Activated CD4-positive, alpha-beta memory T cell treated with anti-CD3 and anti-CD28 coated beads for 36 hours (primary cell): ENCODE measurements at regions not wholly inside any gene's neighbourhood (a gene's known extent, or its start where the extent isn't known, plus 50 kb on each side); places are given as distances from the start of the nearest gene placed in this dataset.
"Not testable (repeated sequence)": the region's sequence is repeated elsewhere in the genome, so short reads cannot be mapped to it uniquely, and the experiment has no call there.

Experiments used
- CTCF ChIA-PET: fragments of 350-600 bp; sonication (Branson Sonifier 250); formaldehyde crosslinking; loops from one replicate; lab custom pipeline; 2021; ENCODE audit warnings: antibody characterized with exemption, inconsistent platforms; lab: Charles Lee
- POLR2A ChIA-PET: fragments of 350-600 bp; sonication (Branson Sonifier 250); formaldehyde crosslinking; loops from one replicate; lab custom pipeline; 2021; ENCODE audit warnings: antibody characterized with exemption; lab: Charles Lee
- DNase-seq: peaks from one replicate; pipeline ENCODE4 v3.0.0-alpha.2; 2020
- H3K27ac Mint-ChIP-seq: one replicate; pipeline ENCODE4 v1.8.0; 2021; ENCODE audit warnings: mixed read lengths
- H3K27me3 Mint-ChIP-seq: one replicate; pipeline ENCODE4 v1.8.0; 2021; ENCODE audit warnings: mixed read lengths
- H3K36me3 Mint-ChIP-seq: one replicate; pipeline ENCODE4 v1.8.0; 2021; ENCODE audit warnings: mixed read lengths
- H3K4me1 Mint-ChIP-seq: one replicate; pipeline ENCODE4 v1.8.0; 2021; ENCODE audit warnings: low read depth, mixed read lengths
- H3K4me3 Mint-ChIP-seq: one replicate; pipeline ENCODE4 v1.8.0; 2021; ENCODE audit warnings: mild to moderate bottlenecking, mixed read lengths
- H3K9me3 Mint-ChIP-seq: one replicate; pipeline ENCODE4 v1.8.0; 2021; ENCODE audit warnings: mixed read lengths
- intact Hi-C: fragments of 100-400 bp; cut with micrococcal nuclease; formaldehyde crosslinking; loops from one replicate; pipeline ENCODE4 v1.15.1; 2023

DNA sequence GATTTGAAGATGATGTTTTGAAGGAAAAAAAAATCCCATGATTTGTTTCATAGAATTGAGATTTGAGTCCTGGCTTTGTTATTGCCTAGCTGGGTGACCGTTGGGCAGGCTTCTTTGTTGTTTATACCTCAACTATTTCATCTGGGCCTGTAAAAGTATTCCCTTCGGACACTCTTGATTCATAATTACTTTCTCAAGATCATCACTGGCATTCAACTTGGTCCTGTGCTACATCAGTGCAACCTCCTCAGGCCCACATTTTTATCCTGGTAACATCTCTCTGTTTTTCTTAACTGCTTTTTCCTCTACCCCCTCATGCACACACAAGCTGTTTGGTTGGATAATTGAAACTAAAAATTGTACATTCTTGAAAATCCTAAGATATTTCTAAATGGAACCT lies 67.5 kb upstream of the P3H2 start:
- no peak for DNase-seq
- CTCF ChIA-PET = no interaction called here
- POLR2A ChIA-PET = no interaction called here
- intact Hi-C loops = no loop called here
- H3K36me3 Mint-ChIP-seq = no peaks in the 10 kb centered on the region
- no peak overlapping the region for H3K4me3 Mint-ChIP-seq
- no peaks in the 10 kb centered on the region for H3K4me1 Mint-ChIP-seq
- no peak overlapping the region for H3K27ac Mint-ChIP-seq
- H3K27me3 Mint-ChIP-seq = no peaks in the 10 kb centered on the region
- no peaks in the 10 kb centered on the region for H3K9me3 Mint-ChIP-seq

GRCh38 chr3:190183121-190183520 lies 62.4 kb upstream of the P3H2 start:
- Mint-ChIP-seq H3K9me3 (no peaks in the 10 kb centered on the region), H3K27ac (no peak overlapping the region), H3K36me3 (no peaks in the 10 kb centered on the region), H3K4me3 (no peak overlapping the region), H3K27me3 (no peaks in the 10 kb centered on the region), H3K4me1 (no peaks in the 10 kb centered on the region)
- no peak for DNase-seq
- ChIA-PET CTCF (no interaction called here), POLR2A (no interaction called here)
- intact Hi-C loops = no loop called here

DNA sequence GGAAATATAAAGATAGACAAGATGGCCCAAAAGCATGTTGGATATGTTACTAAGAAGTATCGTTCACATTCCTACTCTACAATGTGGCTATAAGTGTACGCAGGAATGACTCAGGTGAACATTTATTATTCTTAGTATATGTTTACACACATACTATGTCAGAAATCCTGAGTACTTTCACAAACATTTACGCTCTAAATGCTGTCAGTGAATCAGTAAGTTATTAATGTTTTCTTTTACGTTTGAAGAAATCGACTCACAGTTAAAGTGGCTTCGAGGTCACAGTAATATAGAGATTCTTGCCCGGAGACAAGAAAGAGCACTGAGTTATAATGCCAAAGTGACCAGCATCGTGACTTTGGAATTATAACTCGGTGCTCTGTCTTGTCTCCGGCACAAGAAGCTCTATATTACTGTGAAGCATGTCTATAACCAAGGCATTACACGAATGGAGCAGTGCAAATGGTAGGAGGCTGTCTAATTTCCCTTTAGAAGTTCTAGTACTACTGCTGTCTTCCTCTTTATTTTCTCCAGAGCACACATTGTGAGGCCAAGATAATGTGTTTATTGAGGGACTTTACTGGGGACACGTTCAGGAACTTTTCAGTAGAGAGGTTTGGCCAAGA lies 61.8 kb upstream of the P3H2 start:
- POLR2A ChIA-PET = no interaction called here
- Mint-ChIP-seq H3K27me3 (no peaks in the 10 kb centered on the region), H3K36me3 (no peaks in the 10 kb centered on the region)

GRCh38 chr3:190180268-190180667 lies 59.6 kb upstream of the P3H2 start:
- CTCF ChIA-PET = no interaction called here
- H3K4me3 Mint-ChIP-seq = no peak overlapping the region

More for the DNA sequence above, 61.8 kb upstream of the P3H2 start:
- H3K27ac Mint-ChIP-seq = no peak overlapping the region
- no peak overlapping the region for H3K4me3 Mint-ChIP-seq
- intact Hi-C loops = no loop called here
- no peaks in the 10 kb centered on the region for H3K4me1 Mint-ChIP-seq
- no peak for DNase-seq
- CTCF ChIA-PET = no interaction called here
- no peaks in the 10 kb centered on the region for H3K9me3 Mint-ChIP-seq

DNA sequence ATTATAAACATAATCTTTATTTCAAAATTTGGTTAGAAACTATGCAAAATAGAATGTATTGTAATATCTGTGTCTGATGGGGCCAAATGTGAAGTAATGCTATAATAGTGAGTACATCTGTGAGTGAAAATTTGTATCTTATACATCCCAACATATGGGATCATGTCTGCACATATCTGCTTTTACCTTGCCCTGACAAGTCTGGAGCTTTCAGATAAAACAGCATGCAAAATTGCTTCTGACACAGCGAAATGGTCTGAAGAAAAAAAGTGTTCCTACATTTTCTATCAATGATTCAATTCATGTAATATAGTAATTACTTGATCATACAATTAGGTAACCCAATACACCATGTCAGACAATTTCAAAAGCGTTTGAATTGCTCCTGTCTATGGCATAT lies 58.1 kb upstream of the P3H2 start:
- no peaks in the 10 kb centered on the region for H3K27me3 Mint-ChIP-seq
- no peaks in the 10 kb centered on the region for H3K36me3 Mint-ChIP-seq
- H3K4me1 Mint-ChIP-seq = no peaks in the 10 kb centered on the region
- no peak overlapping the region for H3K27ac Mint-ChIP-seq
- intact Hi-C loops = no loop called here
- H3K9me3 Mint-ChIP-seq = no peaks in the 10 kb centered on the region
- no peak overlapping the region for H3K4me3 Mint-ChIP-seq
- ChIA-PET CTCF (no interaction called here), POLR2A (no interaction called here)
- no peak for DNase-seq

More at GRCh38 chr3:190180268-190180667, 59.6 kb upstream of the P3H2 start:
- Mint-ChIP-seq H3K27ac (no peak overlapping the region), H3K27me3 (no peaks in the 10 kb centered on the region), H3K9me3 (no peaks in the 10 kb centered on the region), H3K4me1 (no peaks in the 10 kb centered on the region), H3K36me3 (no peaks in the 10 kb centered on the region)
- POLR2A ChIA-PET = no interaction called here
- no peak for DNase-seq
- intact Hi-C loops = no loop called here

DNA sequence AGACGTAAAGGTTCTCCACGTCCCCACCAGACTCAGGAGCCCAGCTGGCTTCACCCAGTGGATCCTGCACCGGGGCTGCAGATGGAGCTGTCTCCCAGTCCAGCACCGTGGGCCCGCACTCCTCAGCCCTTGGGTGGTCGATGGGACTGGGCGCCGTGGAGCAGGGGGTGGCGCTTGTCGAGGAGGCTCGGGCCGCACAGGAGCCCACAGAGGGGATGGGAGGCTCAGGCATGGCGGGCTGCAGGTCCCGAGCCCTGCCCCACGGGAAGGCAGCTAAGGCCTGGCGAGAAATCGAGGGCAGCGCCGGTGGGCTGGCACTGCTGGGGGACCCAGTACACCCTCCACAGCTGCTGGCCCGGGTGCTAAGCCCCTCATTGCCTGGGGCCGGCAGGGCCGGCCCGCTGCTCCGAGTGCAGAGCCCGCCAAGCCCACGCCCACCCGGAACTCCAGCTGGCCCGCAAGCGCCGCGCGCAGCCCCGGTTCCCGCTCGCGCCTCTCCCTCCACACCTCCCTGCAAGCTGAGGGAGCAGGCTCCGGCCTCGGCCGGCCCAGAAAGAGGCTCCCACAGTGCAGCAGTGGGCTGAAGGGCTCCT lies 56.3 kb upstream of the P3H2 start:
- H3K4me3 Mint-ChIP-seq, DNase-seq, H3K27ac Mint-ChIP-seq, intact Hi-C loops, H3K9me3 Mint-ChIP-seq, H3K36me3 Mint-ChIP-seq, H3K4me1 Mint-ChIP-seq, POLR2A ChIA-PET, H3K27me3 Mint-ChIP-seq, CTCF ChIA-PET: not testable (repeated sequence)

- H3K4me1 Mint-ChIP-seq, H3K27ac Mint-ChIP-seq, CTCF ChIA-PET, H3K27me3 Mint-ChIP-seq, H3K4me3 Mint-ChIP-seq, DNase-seq, H3K9me3 Mint-ChIP-seq, intact Hi-C loops, H3K36me3 Mint-ChIP-seq, POLR2A ChIA-PET: not testable (repeated sequence)
Measured at GRCh38 chr3:190176106-190176505, 55.4 kb upstream of the P3H2 start.

GRCh38 chr3:190175490-190175889 lies 54.8 kb upstream of the P3H2 start:
- ChIA-PET POLR2A (no interaction called here), CTCF (no interaction called here)
- Mint-ChIP-seq H3K36me3 (no peaks in the 10 kb centered on the region), H3K27me3 (no peaks in the 10 kb centered on the region), H3K4me3 (no peak overlapping the region), H3K9me3 (no peaks in the 10 kb centered on the region), H3K27ac (no peak overlapping the region), H3K4me1 (no peaks in the 10 kb centered on the region)
- intact Hi-C loops = no loop called here
- DNase-seq = no peak

DNA sequence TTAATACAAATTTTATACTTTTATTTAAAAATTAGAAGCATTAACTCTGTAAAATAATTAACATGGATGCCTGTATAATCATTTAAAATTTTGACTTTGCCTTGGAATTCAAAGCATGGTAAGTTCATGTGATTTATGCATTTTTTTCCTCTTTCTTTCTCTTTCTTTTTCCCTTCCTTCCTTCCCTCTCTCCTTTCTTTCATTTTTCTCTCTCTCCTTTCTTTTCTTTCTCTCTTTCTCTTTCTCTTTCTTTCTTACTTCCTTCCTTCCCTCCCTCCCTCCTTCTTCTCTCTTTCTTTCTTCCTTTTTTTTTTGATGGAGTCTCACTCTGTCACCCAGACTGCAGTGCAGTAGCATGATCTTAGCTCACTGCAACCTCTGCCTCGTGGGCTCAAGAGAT lies 53.8 kb upstream of the P3H2 start:
- Mint-ChIP-seq H3K9me3 (no peaks in the 10 kb centered on the region), H3K27me3 (no peaks in the 10 kb centered on the region), H3K27ac (no peak overlapping the region), H3K4me1 (peaks cover 6% of the 10 kb centered on the region), H3K36me3 (no peaks in the 10 kb centered on the region), H3K4me3 (no peak overlapping the region)
- POLR2A ChIA-PET = no interaction called here
- intact Hi-C loops = no loop called here
- no peak for DNase-seq
- CTCF ChIA-PET = no interaction called here

- DNase-seq = no peak
- intact Hi-C loops = no loop called here
- Mint-ChIP-seq H3K4me1 (peaks cover 10% of the 10 kb centered on the region), H3K4me3 (no peak overlapping the region), H3K9me3 (no peaks in the 10 kb centered on the region), H3K36me3 (no peaks in the 10 kb centered on the region), H3K27ac (no peak overlapping the region), H3K27me3 (no peaks in the 10 kb centered on the region)
- POLR2A ChIA-PET = no interaction called here
- CTCF ChIA-PET = no interaction called here
Measured at GRCh38 chr3:190173426-190173825, 52.7 kb upstream of the P3H2 start.

DNA sequence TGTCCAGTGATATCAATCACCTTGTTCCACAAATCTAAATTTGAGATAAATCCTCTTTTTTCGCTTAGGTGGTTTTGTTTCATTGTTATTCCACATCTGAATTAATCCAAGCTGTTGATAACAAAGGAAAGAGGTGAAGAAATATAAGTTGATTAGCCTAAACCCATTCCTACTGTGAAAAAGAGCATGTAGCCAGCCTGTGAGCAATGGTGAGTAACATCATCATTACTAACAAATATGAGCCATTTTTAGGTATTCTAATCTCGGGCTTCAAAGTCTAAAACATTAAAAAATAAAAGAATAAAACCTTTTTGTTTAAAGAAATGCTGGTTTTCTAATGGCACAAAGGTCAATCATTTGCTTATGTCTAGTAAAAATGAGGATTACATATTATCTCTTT lies 52.1 kb upstream of the P3H2 start:
- H3K27ac Mint-ChIP-seq = no peak overlapping the region
- POLR2A ChIA-PET = no interaction called here
- H3K27me3 Mint-ChIP-seq = no peaks in the 10 kb centered on the region
- H3K4me3 Mint-ChIP-seq = no peak overlapping the region
- H3K4me1 Mint-ChIP-seq = peaks cover 10% of the 10 kb centered on the region
- no peaks in the 10 kb centered on the region for H3K36me3 Mint-ChIP-seq
- CTCF ChIA-PET = no interaction called here
- intact Hi-C loops = no loop called here
- no peak for DNase-seq
- H3K9me3 Mint-ChIP-seq = no peaks in the 10 kb centered on the region
